HAP-1 (cell line): ENCODE measurements at regions not wholly inside any gene's neighbourhood (a gene's known extent, or its start where the extent isn't known, plus 50 kb on each side); places are given as distances from the start of the nearest gene placed in this dataset.
"Not testable (repeated sequence)": the region's sequence is repeated elsewhere in the genome, so short reads cannot be mapped to it uniquely, and the experiment has no call there.

Source experiments
- DNase-seq, 2 experiments: peaks; one replicate each; pipeline ENCODE4 v3.0.0-alpha.2; 2016 to 2020; ENCODE audit warnings: low spot score in 2 of 2
- H3K27me3 ChIP-seq: fragments of 250-450 bp; sonication (Bioruptor Pico); 2 replicates; pipeline ENCODE4 v1.5.1; 2020; ENCODE audit warnings: low read depth, mild to moderate bottlenecking, moderate library complexity
- H3K36me3 ChIP-seq: fragments of 250-450 bp; sonication (Bioruptor Pico); replicated peaks from 2 replicates; pipeline ENCODE4 v1.5.1; 2020; ENCODE audit warnings: mild to moderate bottlenecking
- H3K4me1 ChIP-seq: fragments of 250-450 bp; sonication (Bioruptor Pico); 2 replicates; pipeline ENCODE4 v1.5.1; 2020; ENCODE audit warnings: mild to moderate bottlenecking
- H3K4me3 ChIP-seq: fragments of 250-450 bp; sonication (Bioruptor Pico); 2 replicates; pipeline ENCODE4 v1.5.1; 2020; ENCODE audit warnings: mild to moderate bottlenecking, moderate library complexity
- H3K9me3 ChIP-seq: fragments of 250-450 bp; sonication (Bioruptor Pico); 2 replicates; pipeline ENCODE4 v1.5.1; 2020; ENCODE audit warnings: mild to moderate bottlenecking, moderate library complexity
- in situ Hi-C: fragments of 300-500 bp; cut with MboI; formaldehyde crosslinking; loops from 3 replicates; pipeline ENCODE4 v1.14.3; 2020; ENCODE audit warnings: low sequenced_read_pairs, inconsistent platforms, mixed read lengths

DNA sequence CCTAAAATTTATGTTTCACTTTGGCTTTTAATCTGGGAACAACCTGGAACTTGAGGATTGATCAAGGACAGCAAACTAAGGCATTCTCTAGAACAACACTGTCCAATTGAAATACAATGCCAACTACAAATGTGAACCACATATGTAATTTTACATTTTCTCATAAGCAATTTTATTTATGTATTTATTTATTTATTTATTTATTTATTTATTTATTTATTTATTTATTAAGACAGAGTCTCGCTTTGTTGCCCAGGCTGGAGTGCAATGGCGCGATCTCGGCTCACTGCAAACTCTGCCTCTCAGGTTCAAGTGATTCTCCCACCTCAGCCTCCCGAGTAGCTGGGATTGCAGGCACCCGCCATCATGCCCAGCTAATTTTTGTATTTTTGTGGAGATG lies 448.7 kb downstream of the BUD13 start:
- H3K9me3 ChIP-seq, in situ Hi-C loops, H3K4me1 ChIP-seq, H3K4me3 ChIP-seq, DNase-seq, H3K27me3 ChIP-seq, H3K36me3 ChIP-seq: not testable (repeated sequence)

DNA sequence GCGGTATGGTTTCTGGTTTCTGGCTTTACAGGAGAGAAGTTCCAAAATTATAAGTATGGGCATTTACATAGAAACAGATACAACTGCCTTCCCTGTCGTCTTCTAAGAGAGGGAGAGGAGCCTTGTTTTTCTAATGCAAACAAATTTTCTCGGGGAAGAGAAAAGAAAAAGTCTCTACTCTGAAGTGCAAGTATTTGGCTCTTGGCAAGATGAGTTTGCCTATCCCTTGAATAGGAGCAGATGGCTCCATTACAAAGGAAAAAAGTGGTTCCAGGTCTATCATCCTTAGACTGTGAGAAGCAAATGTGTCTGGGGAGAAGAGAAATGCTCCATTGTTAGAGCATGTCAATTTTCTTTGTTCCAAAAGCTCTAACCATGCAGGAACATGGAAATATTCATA lies 455.6 kb downstream of the BUD13 start:
- Histone ChIP-seq H3K9me3 (no peaks in the 10 kb centered on the region), H3K27me3 (no peaks in the 10 kb centered on the region), H3K36me3 (no peaks in the 10 kb centered on the region), H3K4me3 (no peak overlapping the region), H3K4me1 (no peaks in the 10 kb centered on the region; the same call in 1 of the 2 replicates)
- in situ Hi-C loops, result no loop called here
- no peak for DNase-seq

DNA sequence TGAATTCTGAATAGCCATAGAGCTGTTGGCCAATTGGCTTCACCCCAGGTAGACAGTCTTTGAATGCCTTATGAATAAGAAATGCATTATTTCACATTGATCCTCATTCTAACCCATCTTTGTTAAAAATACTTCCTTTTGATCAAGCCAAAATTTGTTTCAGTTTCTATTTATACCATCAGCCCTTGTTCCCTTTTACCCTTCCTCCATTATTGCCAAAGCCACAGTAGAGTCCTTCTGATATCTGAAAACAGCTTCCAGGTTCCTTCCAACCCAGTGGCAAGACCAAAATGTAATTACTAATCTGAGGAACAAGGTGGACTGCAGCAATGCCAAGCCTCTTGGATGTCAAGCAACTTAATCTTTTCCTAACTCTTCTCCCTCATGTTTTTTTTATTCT lies 458.8 kb downstream of the BUD13 start:
- DNase-seq, result no peak
- in situ Hi-C loops, result no loop called here
- Histone ChIP-seq H3K4me1 (no peaks in the 10 kb centered on the region), H3K36me3 (no peaks in the 10 kb centered on the region), H3K27me3 (no peaks in the 10 kb centered on the region), H3K4me3 (no peak overlapping the region), H3K9me3 (no peaks in the 10 kb centered on the region)

DNA sequence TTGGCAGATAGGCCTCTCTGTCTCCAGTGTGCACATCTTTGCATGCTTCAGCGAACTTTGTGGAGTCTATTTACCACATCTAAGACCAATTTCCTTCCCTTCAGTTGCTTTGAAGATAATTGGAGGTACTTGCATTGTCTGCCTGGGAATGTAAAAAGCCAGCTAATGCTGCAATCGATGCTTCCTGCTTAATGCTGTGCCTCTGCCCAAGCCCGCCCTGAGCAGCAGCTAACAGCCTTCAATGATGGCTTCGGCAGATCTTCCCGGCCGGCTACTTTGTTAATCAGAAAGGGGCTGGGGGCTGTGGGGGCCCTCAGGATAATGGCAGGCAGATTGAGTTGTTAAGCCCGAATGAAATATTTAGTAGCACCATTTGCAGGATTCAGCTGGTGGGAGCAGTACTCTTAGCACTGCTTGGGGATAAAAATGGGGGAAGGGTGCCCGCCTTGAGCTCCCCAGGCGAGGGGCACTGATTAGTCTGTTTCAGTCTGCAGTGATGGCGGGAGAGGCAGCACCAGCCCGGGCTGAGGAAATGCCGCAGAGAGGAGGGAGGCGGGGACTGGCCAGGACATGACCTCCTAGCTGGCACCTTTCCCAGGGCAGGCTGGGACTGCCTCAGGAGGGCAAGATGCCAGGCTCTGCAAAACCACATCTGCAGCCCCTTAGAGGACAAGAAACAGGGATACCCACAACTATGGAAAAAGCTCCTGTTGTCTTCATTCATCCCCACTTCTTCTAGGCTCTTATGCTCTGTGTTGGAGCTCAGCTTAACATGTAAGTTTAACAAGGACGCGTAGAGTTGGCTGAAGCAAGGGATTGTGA lies 460.0 kb downstream of the BUD13 start:
- no peak for DNase-seq
- Histone ChIP-seq H3K4me1 (no peaks in the 10 kb centered on the region), H3K9me3 (no peaks in the 10 kb centered on the region), H3K4me3 (no peak overlapping the region), H3K27me3 (no peaks in the 10 kb centered on the region), H3K36me3 (no peaks in the 10 kb centered on the region)
- in situ Hi-C loops, result no loop called here

DNA sequence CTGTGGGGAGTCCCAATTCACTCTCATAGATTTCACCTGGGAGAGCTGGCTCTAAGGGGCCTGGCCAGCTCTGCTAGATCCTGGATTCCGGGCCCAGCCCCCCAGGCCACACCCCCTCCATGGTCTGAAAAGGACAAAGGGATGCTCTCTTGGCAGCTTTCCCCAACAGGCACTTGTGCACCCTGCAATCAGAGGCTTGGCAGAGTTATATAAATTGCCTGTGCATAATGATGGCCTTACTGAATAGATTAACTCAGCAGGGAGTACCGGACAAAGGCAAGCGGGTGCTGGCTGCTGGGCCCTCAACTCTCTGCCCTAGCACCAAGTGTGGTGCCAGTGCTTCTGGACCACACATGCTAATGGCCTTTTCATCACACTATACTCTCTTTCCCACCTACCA lies 461.6 kb downstream of the BUD13 start:
- DNase-seq, result no peak
- in situ Hi-C loops, result no loop called here
- Histone ChIP-seq H3K27me3 (no peaks in the 10 kb centered on the region), H3K36me3 (no peaks in the 10 kb centered on the region), H3K4me1 (no peaks in the 10 kb centered on the region), H3K4me3 (no peak overlapping the region), H3K9me3 (no peaks in the 10 kb centered on the region)

DNA sequence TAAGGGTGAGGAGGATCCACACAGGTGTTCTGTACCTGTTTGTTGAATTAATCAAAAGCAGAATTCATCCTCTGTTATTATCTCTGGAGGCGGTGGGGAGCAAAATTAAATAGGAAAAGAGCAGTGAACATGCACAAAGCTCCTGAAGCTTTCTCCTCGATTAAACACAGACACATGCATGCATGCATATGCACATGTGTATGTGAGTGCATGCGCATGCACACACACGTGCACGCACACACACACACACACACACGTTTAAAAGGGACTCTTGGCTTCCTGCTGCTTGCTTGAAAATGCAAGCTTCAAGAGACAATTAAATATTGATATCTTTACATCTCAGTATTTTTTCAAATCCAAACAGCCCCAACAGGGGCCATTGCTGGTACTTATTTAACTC lies 462.1 kb downstream of the BUD13 start:
- Histone ChIP-seq H3K4me1 (no peaks in the 10 kb centered on the region), H3K9me3 (no peaks in the 10 kb centered on the region), H3K36me3 (no peaks in the 10 kb centered on the region), H3K4me3 (no peak overlapping the region), H3K27me3 (no peaks in the 10 kb centered on the region)
- in situ Hi-C loops, result no loop called here
- no peak for DNase-seq

DNA sequence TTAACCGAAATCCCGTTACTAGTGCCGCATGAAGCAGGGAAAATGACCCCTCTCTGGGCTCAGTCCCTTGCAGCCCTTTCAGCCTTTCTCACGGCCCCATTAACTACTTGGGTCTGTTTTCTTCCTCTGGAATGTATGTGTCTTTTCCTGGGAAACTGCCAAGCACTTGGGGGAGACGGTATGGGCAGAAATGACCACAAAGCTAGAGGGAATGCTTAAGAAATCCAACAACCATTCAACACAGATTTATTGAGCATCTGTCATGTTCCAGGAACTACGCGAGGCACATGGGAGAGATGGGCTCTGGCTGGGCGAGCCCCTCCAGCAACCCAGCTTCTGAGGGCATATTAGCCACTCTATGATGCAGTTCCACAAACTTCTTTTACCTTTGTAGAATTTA lies 462.6 kb downstream of the BUD13 start:
- Histone ChIP-seq H3K9me3 (no peaks in the 10 kb centered on the region), H3K4me3 (no peak overlapping the region), H3K27me3 (no peaks in the 10 kb centered on the region), H3K36me3 (no peaks in the 10 kb centered on the region), H3K4me1 (no peaks in the 10 kb centered on the region)
- no peak for DNase-seq
- in situ Hi-C loops, result no loop called here

DNA sequence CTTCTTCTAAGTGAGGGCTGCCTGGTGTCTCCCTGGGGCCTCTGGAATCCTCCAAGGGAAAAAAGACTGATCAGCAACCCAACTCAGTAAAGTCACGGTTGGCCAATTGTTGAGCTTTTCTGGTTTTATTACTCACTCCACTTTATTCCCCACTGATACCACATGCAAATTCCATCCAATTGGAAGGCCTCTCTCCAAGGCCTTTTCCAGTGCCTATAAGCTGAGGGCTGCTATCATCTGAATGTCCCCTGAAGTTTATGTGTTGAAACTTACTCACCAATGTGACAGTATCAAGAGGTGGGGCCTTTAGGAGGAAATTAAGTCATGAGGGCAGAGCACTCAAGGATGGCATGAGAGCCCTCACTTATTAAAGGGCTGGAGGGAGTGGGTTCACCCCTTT lies 463.3 kb downstream of the BUD13 start:
- Histone ChIP-seq H3K36me3 (no peaks in the 10 kb centered on the region), H3K9me3 (no peaks in the 10 kb centered on the region), H3K4me3 (no peak overlapping the region), H3K27me3 (no peaks in the 10 kb centered on the region), H3K4me1 (no peaks in the 10 kb centered on the region)
- in situ Hi-C loops, result no loop called here
- DNase-seq, result no peak

DNA sequence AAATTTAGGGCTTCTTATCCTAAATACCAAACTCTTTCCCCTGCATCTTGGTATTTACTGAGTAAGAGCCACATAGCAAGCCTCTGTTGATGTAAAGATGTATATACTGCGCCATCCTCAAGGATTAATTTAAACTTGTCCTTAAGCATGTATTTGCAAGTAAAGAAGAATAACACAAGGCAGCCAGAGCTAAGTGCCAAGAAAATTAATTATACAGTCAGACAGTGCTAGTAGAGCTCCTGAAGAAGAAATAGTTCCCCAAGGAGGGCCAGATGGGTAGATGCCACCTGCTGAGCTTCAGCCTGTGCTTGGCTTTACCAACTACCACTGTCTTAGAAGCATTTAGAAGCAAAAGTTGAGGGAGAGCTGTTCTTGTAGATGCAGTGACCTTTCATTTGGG lies 470.0 kb downstream of the BUD13 start:
- DNase-seq, result no peak
- in situ Hi-C loops, result no loop called here
- Histone ChIP-seq H3K27me3 (no peaks in the 10 kb centered on the region), H3K4me1 (no peaks in the 10 kb centered on the region), H3K36me3 (no peaks in the 10 kb centered on the region), H3K9me3 (no peaks in the 10 kb centered on the region), H3K4me3 (no peak overlapping the region)

DNA sequence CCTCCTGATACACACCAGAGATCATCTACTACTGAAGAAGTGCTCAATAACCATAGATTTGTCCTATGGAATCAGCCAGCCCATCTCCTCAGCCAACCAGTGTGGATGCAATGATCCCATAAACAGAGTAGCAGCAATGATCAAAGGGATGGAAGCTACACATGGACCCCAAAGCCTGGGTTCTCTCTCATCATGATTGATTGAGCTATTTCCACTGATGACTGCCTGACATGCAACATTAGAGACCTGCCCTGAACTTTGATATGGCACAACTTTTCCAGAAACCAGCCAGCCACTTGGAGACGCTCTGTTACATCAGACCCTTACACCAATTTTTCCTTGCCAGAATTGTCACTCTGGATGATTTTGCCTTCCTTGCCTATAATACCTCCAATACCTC lies 471.6 kb downstream of the BUD13 start:
- Histone ChIP-seq H3K4me1 (no peaks in the 10 kb centered on the region), H3K9me3 (no peaks in the 10 kb centered on the region), H3K27me3 (no peaks in the 10 kb centered on the region), H3K4me3 (no peak overlapping the region), H3K36me3 (no peaks in the 10 kb centered on the region)
- DNase-seq, result no peak
- in situ Hi-C loops, result no loop called here

DNA sequence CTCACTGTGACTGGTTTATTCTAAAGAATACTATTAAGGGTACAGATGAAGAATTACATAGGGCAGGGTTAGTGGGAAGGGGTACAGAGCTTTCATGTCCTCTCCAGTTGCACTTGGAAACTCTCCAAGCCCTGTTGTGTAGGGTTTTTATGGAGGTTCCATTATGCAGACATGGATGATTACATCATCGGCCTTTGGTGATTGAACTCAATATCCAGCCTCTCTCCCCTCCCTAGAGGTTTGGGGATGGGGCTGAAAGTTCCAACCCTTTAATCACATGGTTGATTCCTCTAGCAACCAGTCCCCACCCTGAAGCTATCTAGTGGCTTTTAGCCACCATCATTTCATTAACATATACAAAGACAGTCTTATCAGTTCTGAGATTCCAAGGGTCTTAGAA lies 472.6 kb downstream of the BUD13 start:
- DNase-seq, result no peak
- H3K36me3 ChIP-seq, result no peaks in the 10 kb centered on the region
- H3K4me1 ChIP-seq, result no peaks in the 10 kb centered on the region
- no peaks in the 10 kb centered on the region for H3K27me3 ChIP-seq
- H3K9me3 ChIP-seq, result no peaks in the 10 kb centered on the region
- H3K4me3 ChIP-seq, result no peak overlapping the region
- in situ Hi-C loops, result no loop called here

DNA sequence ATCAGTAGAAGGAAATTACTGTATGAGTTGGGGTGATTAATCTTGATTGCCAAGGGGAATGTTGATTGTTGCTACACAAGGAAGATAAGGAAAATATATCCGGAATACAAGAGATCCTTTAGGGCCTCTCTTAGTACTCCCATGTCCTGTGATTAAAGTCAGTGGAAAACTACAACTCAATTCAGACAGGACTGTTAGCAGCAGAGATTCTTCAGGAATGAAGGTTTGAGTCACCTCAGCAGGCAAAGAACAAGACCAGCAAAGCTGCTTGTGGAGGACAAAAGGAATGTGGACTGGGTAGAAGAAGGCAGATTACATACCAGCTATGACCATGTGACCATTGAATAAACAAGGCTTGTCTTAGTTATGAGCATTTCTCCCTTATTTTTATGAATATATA lies 478.2 kb downstream of the BUD13 start:
- DNase-seq, result no peak
- H3K4me1 ChIP-seq, result no peaks in the 10 kb centered on the region
- H3K4me3 ChIP-seq, result no peak overlapping the region
- in situ Hi-C loops, result no loop called here
- no peaks in the 10 kb centered on the region for H3K9me3 ChIP-seq
- H3K36me3 ChIP-seq, result no peaks in the 10 kb centered on the region
- H3K27me3 ChIP-seq, result no peaks in the 10 kb centered on the region

DNA sequence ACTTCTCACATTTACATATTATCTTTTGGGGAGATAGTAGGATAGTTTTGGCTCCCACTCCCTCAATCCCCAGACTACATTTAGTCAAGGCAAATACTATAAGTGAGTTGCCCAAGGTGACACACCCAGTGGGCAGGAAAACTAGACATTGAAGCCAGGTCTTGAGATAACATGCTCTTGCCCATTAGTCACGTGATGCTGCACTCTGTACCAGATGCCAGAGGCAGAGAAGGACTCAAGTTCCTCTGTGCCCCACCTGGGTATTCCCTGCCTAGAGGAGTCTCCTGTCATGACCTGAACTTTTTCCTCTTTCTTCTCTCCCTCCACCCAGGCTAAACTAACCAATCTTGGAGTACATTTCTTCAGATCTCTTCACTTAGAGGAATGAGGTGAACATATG lies 484.9 kb downstream of the BUD13 start:
- in situ Hi-C loops, result no loop called here

DNA sequence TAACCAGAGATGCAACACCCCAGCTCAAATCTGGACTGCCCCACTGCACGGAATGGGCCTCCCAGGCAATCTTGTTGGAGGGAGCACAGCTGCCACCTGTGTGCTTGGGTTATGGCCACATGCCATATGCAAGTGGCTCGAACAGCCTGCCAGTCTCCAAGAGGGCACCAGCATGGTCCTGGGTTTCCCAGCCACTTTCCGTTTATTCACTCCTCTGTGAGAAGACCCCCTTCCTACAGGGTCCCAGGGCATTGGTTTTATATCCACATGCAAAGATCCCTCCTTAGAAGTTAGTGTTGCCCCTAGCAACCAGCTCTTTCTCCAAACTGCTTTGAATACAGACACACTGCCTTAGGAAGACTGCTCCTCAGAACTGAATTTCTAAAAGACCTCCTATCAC lies 487.8 kb downstream of the BUD13 start:
- in situ Hi-C loops, result no loop called here
- Histone ChIP-seq H3K4me1 (no peaks in the 10 kb centered on the region), H3K4me3 (no peak overlapping the region), H3K9me3 (no peaks in the 10 kb centered on the region), H3K36me3 (no peaks in the 10 kb centered on the region), H3K27me3 (no peaks in the 10 kb centered on the region)
- DNase-seq, result no peak

More for the DNA sequence above, 484.9 kb downstream of the BUD13 start:
- H3K36me3 ChIP-seq, result no peaks in the 10 kb centered on the region
- H3K4me3 ChIP-seq, result no peak overlapping the region
- no peak for DNase-seq
- no peaks in the 10 kb centered on the region for H3K4me1 ChIP-seq
- H3K27me3 ChIP-seq, result no peaks in the 10 kb centered on the region
- H3K9me3 ChIP-seq, result no peaks in the 10 kb centered on the region

DNA sequence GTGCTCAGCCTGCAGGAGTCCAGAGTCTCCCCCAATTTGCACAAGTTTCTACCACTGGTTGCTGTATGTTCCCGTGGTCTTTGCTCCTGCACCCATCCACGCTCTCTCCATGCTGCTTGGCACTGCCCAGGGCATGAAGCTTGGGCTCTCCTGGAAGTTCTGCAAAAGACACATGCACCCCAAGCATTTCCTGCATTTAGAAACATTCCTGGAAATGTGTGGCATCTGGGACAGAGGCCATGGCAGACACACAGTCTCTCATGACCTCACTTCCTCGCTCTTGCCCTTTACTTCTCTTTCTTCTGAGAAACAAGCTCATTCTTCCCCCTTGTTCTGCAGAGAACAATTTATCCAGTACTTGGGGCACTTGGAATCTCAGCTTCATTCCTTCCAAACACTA lies 489.5 kb downstream of the BUD13 start:
- DNase-seq, result no peak
- H3K4me1 ChIP-seq, result no peaks in the 10 kb centered on the region
- H3K36me3 ChIP-seq, result no peaks in the 10 kb centered on the region
- H3K9me3 ChIP-seq, result no peaks in the 10 kb centered on the region
- no peaks in the 10 kb centered on the region for H3K27me3 ChIP-seq
- no peak overlapping the region for H3K4me3 ChIP-seq
- in situ Hi-C loops, result no loop called here
